ENCODE measurements at regions not wholly inside any gene's neighbourhood (a gene's known extent, or its start where the extent isn't known, plus 50 kb on each side); places are given as distances from the start of the nearest gene placed in this dataset.
"Not testable (repeated sequence)": the region's sequence is repeated elsewhere in the genome, so short reads cannot be mapped to it uniquely, and the experiment has no call there.

DNA sequence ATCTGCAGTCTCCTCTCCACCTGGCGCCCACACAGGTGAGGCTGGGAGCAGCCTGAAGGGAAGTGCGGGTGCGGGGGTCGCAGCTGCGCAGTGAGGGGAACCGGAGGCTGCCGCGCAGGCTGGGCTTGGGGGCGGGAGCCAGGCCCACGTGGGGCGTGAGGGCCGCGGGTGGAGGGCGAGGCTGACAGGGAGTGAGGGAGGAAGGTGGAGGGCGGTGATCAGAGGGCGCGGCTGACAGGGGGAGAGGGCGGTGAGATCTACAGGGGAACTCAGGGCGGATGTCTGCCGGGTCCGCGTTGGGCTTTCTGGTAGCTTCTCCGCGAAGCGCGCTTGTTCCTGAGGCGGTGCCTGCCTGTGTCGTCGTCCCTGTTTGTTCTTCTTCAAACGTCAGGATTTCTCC is 414.4 kb upstream of the NDN start:
- TF ChIP-seq, protein P1, sequence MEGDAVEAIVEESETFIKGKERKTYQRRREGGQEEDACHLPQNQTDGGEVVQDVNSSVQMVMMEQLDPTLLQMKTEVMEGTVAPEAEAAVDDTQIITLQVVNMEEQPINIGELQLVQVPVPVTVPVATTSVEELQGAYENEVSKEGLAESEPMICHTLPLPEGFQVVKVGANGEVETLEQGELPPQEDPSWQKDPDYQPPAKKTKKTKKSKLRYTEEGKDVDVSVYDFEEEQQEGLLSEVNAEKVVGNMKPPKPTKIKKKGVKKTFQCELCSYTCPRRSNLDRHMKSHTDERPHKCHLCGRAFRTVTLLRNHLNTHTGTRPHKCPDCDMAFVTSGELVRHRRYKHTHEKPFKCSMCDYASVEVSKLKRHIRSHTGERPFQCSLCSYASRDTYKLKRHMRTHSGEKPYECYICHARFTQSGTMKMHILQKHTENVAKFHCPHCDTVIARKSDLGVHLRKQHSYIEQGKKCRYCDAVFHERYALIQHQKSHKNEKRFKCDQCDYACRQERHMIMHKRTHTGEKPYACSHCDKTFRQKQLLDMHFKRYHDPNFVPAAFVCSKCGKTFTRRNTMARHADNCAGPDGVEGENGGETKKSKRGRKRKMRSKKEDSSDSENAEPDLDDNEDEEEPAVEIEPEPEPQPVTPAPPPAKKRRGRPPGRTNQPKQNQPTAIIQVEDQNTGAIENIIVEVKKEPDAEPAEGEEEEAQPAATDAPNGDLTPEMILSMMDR (IDR thresholded peaks at IDR 0.05; ENCODE audit: low read depth, low read length) = not testable (repeated sequence)
- not testable (repeated sequence) for TF ChIP-seq POLR2A (IDR thresholded peaks at IDR 0.05; ENCODE audit: extremely low read depth, insufficient read length)
- TF ChIP-seq, protein P2, sequence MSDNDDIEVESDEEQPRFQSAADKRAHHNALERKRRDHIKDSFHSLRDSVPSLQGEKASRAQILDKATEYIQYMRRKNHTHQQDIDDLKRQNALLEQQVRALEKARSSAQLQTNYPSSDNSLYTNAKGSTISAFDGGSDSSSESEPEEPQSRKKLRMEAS (IDR thresholded peaks at IDR 0.05; ENCODE audit: low read depth, low read length) = not testable (repeated sequence)
